ENCODE measurements at regions not wholly inside any gene's neighbourhood (a gene's known extent, or its start where the extent isn't known, plus 50 kb on each side); places are given as distances from the start of the nearest gene placed in this dataset.

GRCh38 chr3:66153481-66154443, 67.0 kb upstream of the SLC25A26 start:
- Histone ChIP-seq H3K23ac (ENCODE audit: low read length) (no peak overlapping the region), H3K4me3 (ENCODE audit: low read length) (no peak overlapping the region), H2BK120ac (ENCODE audit: low read depth, low read length) (no peak overlapping the region), H3K27me3 (ENCODE audit: insufficient read depth, low read length, poor library complexity) (no peaks in the 10 kb centered on the region), H2BK15ac (replicated peaks; ENCODE audit: low read depth) (no peak overlapping the region), H2AK5ac (ENCODE audit: low read length) (no peak overlapping the region), H3K56ac (ENCODE audit: low read length) (no peak overlapping the region), H3K4me2 (ENCODE audit: low read length) (no peak overlapping the region), H3K18ac (ENCODE audit: low read length) (no peak overlapping the region), H3K79me2 (ENCODE audit: control insufficient read depth, insufficient read depth, low read length) (no peaks in the 10 kb centered on the region), H4K5ac (ENCODE audit: low read length) (no peak overlapping the region), H3K36me3 (ENCODE audit: control insufficient read depth, insufficient read depth, low read length) (no peaks in the 10 kb centered on the region), H3K4me1 (ENCODE audit: control insufficient read depth, low read depth, low read length) (no peaks in the 10 kb centered on the region), H2BK5ac (ENCODE audit: low read length) (no peak overlapping the region), H3K27ac (ENCODE audit: low read depth, low read length) (no peak overlapping the region), H3K79me1 (ENCODE audit: low read length) (no peaks in the 10 kb centered on the region), H3K9ac (ENCODE audit: low read length) (no peak overlapping the region), H4K8ac (ENCODE audit: low read depth, low read length) (no peak overlapping the region), H3K4ac (ENCODE audit: low read depth, low read length) (no peak overlapping the region)
- WGBS (ENCODE audit: extremely low coverage, insufficient coverage, low lambda C conversion rate): no CpG with 5 or more reads among the region's 25 CpGs
- no peak for DNase-seq

- Histone ChIP-seq H3K4me2 (ENCODE audit: low read length) (no peak overlapping the region), H3K4me3 (ENCODE audit: low read length) (no peak overlapping the region), H3K36me3 (ENCODE audit: control insufficient read depth, insufficient read depth, low read length) (no peaks in the 10 kb centered on the region), H3K9ac (ENCODE audit: low read length) (no peak overlapping the region), H3K27me3 (ENCODE audit: insufficient read depth, low read length, poor library complexity) (no peaks in the 10 kb centered on the region), H3K18ac (ENCODE audit: low read length) (no peak overlapping the region), H4K5ac (ENCODE audit: low read length) (no peak overlapping the region), H3K56ac (ENCODE audit: low read length) (no peak overlapping the region), H3K79me1 (ENCODE audit: low read length) (no peaks in the 10 kb centered on the region), H2BK5ac (ENCODE audit: low read length) (no peak overlapping the region), H2BK15ac (replicated peaks; ENCODE audit: low read depth) (no peak overlapping the region), H2AK5ac (ENCODE audit: low read length) (no peak overlapping the region), H3K79me2 (ENCODE audit: control insufficient read depth, insufficient read depth, low read length) (no peaks in the 10 kb centered on the region), H3K23ac (ENCODE audit: low read length) (no peak overlapping the region), H2BK120ac (ENCODE audit: low read depth, low read length) (no peak overlapping the region), H3K4ac (ENCODE audit: low read depth, low read length) (no peak overlapping the region), H3K27ac (ENCODE audit: low read depth, low read length) (no peak overlapping the region), H3K4me1 (ENCODE audit: control insufficient read depth, low read depth, low read length) (no peaks in the 10 kb centered on the region), H4K8ac (ENCODE audit: low read depth, low read length) (no peak overlapping the region)
- no peak for DNase-seq
- no CpG with 5 or more reads among the region's 2 CpGs for WGBS (ENCODE audit: extremely low coverage, insufficient coverage, low lambda C conversion rate)
Observed at GRCh38 chr3:66152336-66152735, 68.5 kb upstream of the SLC25A26 start.

- H4K5ac ChIP-seq (ENCODE audit: low read length): no peak overlapping the region
- H3K23ac ChIP-seq (ENCODE audit: low read length): no peak overlapping the region
- no peak overlapping the region for H3K27ac ChIP-seq (ENCODE audit: low read depth, low read length)
- H3K56ac ChIP-seq (ENCODE audit: low read length): no peak overlapping the region
- no peaks in the 10 kb centered on the region for H3K27me3 ChIP-seq (ENCODE audit: insufficient read depth, low read length, poor library complexity)
- H2BK120ac ChIP-seq (ENCODE audit: low read depth, low read length): no peak overlapping the region
- H3K4me1 ChIP-seq (ENCODE audit: control insufficient read depth, low read depth, low read length): no peaks in the 10 kb centered on the region
- H3K4me3 ChIP-seq (ENCODE audit: low read length): no peak overlapping the region
- no peak for DNase-seq
- no peak overlapping the region for H3K18ac ChIP-seq (ENCODE audit: low read length)
- H4K8ac ChIP-seq (ENCODE audit: low read depth, low read length): no peak overlapping the region
- H2BK15ac ChIP-seq (replicated peaks; ENCODE audit: low read depth): no peak overlapping the region
- WGBS (ENCODE audit: extremely low coverage, insufficient coverage, low lambda C conversion rate): no CpG with 5 or more reads among the region's 5 CpGs
- no peak overlapping the region for H3K4ac ChIP-seq (ENCODE audit: low read depth, low read length)
- H3K79me1 ChIP-seq (ENCODE audit: low read length): no peaks in the 10 kb centered on the region
- H2BK5ac ChIP-seq (ENCODE audit: low read length): no peak overlapping the region
- H3K36me3 ChIP-seq (ENCODE audit: control insufficient read depth, insufficient read depth, low read length): no peaks in the 10 kb centered on the region
- no peak overlapping the region for H3K9ac ChIP-seq (ENCODE audit: low read length)
- H3K4me2 ChIP-seq (ENCODE audit: low read length): no peak overlapping the region
- H2AK5ac ChIP-seq (ENCODE audit: low read length): no peak overlapping the region
- H3K79me2 ChIP-seq (ENCODE audit: control insufficient read depth, insufficient read depth, low read length): no peaks in the 10 kb centered on the region
Observed at GRCh38 chr3:66150977-66151376, 69.8 kb upstream of the SLC25A26 start.

GRCh38 chr3:66149269-66149668, 71.5 kb upstream of the SLC25A26 start:
- no peak overlapping the region for H2AK5ac ChIP-seq (ENCODE audit: low read length)
- no peak overlapping the region for H3K9ac ChIP-seq (ENCODE audit: low read length)
- no peak overlapping the region for H3K56ac ChIP-seq (ENCODE audit: low read length)
- no peak overlapping the region for H3K23ac ChIP-seq (ENCODE audit: low read length)
- H3K79me2 ChIP-seq (ENCODE audit: control insufficient read depth, insufficient read depth, low read length): no peaks in the 10 kb centered on the region
- H2BK120ac ChIP-seq (ENCODE audit: low read depth, low read length): no peak overlapping the region
- no peak overlapping the region for H3K4me3 ChIP-seq (ENCODE audit: low read length)
- no peaks in the 10 kb centered on the region for H3K36me3 ChIP-seq (ENCODE audit: control insufficient read depth, insufficient read depth, low read length)
- H3K4me2 ChIP-seq (ENCODE audit: low read length): no peak overlapping the region
- H4K8ac ChIP-seq (ENCODE audit: low read depth, low read length): no peak overlapping the region
- H3K79me1 ChIP-seq (ENCODE audit: low read length): no peaks in the 10 kb centered on the region
- no peak overlapping the region for H2BK5ac ChIP-seq (ENCODE audit: low read length)
- no peak overlapping the region for H2BK15ac ChIP-seq (replicated peaks; ENCODE audit: low read depth)
- no CpG with 5 or more reads among the region's 1 CpG for WGBS (ENCODE audit: extremely low coverage, insufficient coverage, low lambda C conversion rate)
- no peak overlapping the region for H3K4ac ChIP-seq (ENCODE audit: low read depth, low read length)
- no peaks in the 10 kb centered on the region for H3K27me3 ChIP-seq (ENCODE audit: insufficient read depth, low read length, poor library complexity)
- H3K18ac ChIP-seq (ENCODE audit: low read length): no peak overlapping the region
- H4K5ac ChIP-seq (ENCODE audit: low read length): no peak overlapping the region
- DNase-seq: no peak
- H3K27ac ChIP-seq (ENCODE audit: low read depth, low read length): no peak overlapping the region
- H3K4me1 ChIP-seq (ENCODE audit: control insufficient read depth, low read depth, low read length): no peaks in the 10 kb centered on the region

GRCh38 chr3:66145408-66145733, 75.4 kb upstream of the SLC25A26 start:
- H3K79me1 ChIP-seq (ENCODE audit: low read length): no peaks in the 10 kb centered on the region
- H4K8ac ChIP-seq (ENCODE audit: low read depth, low read length): no peak overlapping the region
- H2BK15ac ChIP-seq (replicated peaks; ENCODE audit: low read depth): no peak overlapping the region
- no peak overlapping the region for H3K4ac ChIP-seq (ENCODE audit: low read depth, low read length)
- H3K56ac ChIP-seq (ENCODE audit: low read length): no peak overlapping the region
- no peak for DNase-seq
- H3K79me2 ChIP-seq (ENCODE audit: control insufficient read depth, insufficient read depth, low read length): no peaks in the 10 kb centered on the region
- no peaks in the 10 kb centered on the region for H3K36me3 ChIP-seq (ENCODE audit: control insufficient read depth, insufficient read depth, low read length)
- no peak overlapping the region for H3K27ac ChIP-seq (ENCODE audit: low read depth, low read length)
- no peak overlapping the region for H2AK5ac ChIP-seq (ENCODE audit: low read length)
- H3K4me1 ChIP-seq (ENCODE audit: control insufficient read depth, low read depth, low read length): no peaks in the 10 kb centered on the region
- H3K23ac ChIP-seq (ENCODE audit: low read length): no peak overlapping the region
- H2BK120ac ChIP-seq (ENCODE audit: low read depth, low read length): no peak overlapping the region
- H3K4me2 ChIP-seq (ENCODE audit: low read length): no peak overlapping the region
- H4K5ac ChIP-seq (ENCODE audit: low read length): no peak overlapping the region
- H3K9ac ChIP-seq (ENCODE audit: low read length): no peak overlapping the region
- H3K18ac ChIP-seq (ENCODE audit: low read length): no peak overlapping the region
- no peaks in the 10 kb centered on the region for H3K27me3 ChIP-seq (ENCODE audit: insufficient read depth, low read length, poor library complexity)
- H3K4me3 ChIP-seq (ENCODE audit: low read length): no peak overlapping the region
- H2BK5ac ChIP-seq (ENCODE audit: low read length): no peak overlapping the region
